ENCODE measurements at regions not wholly inside any gene's neighbourhood (a gene's known extent, or its start where the extent isn't known, plus 50 kb on each side); places are given as distances from the start of the nearest gene placed in this dataset.

GRCh38 chr1:68327414-68327813, 95.1 kb upstream of the WLS start:
- POLR2A ChIA-PET: interaction anchor here (0.7 kb wide), 1 partner anchor 130 kb away, joined by 3 read pairs; no protein-coding TSS in a partner anchor
- CTCF ChIA-PET: no interaction called here
- no peak for DNase-seq (ENCODE audit: extremely low spot score)
- TF ChIP-seq SP1 (IDR thresholded peaks at IDR 0.05) (no peak), FOXK2 (IDR thresholded peaks at IDR 0.05) (no peak), ARNT (IDR thresholded peaks at IDR 0.05) (no peak), ZNF384 (IDR thresholded peaks at IDR 0.05) (no peak), NFRKB (IDR thresholded peaks at IDR 0.05) (no peak), CTBP1 (IDR thresholded peaks at IDR 0.05; ENCODE audit: borderline replicate concordance) (no peak), HDGF (IDR thresholded peaks at IDR 0.05; ENCODE audit: borderline replicate concordance) (no peak), TARDBP (IDR thresholded peaks at IDR 0.05) (no peak), LEF1 (IDR thresholded peaks at IDR 0.05; ENCODE audit: borderline replicate concordance) (no peak)

GRCh38 chr1:68326481-68326880, 94.2 kb upstream of the WLS start:
- ChIA-PET CTCF (no interaction called here), POLR2A (no interaction called here)
- DNase-seq (ENCODE audit: extremely low spot score): no peak
- TF ChIP-seq ELF4 (IDR thresholded peaks at IDR 0.05) (no peak), NFRKB (IDR thresholded peaks at IDR 0.05) (no peak), PKNOX1 (IDR thresholded peaks at IDR 0.05) (no peak), FOXM1 (IDR thresholded peaks at IDR 0.05; ENCODE audit: borderline replicate concordance) (no peak), SP1 (IDR thresholded peaks at IDR 0.05) (no peak), SUZ12 (IDR thresholded peaks at IDR 0.05) (no peak), HDGF (IDR thresholded peaks at IDR 0.05; ENCODE audit: borderline replicate concordance) (no peak), LEF1 (IDR thresholded peaks at IDR 0.05; ENCODE audit: borderline replicate concordance) (no peak)

GRCh38 chr1:68324316-68324715, 92.0 kb upstream of the WLS start:
- TF ChIP-seq FOXK2 (IDR thresholded peaks at IDR 0.05) (no peak), SP1 (IDR thresholded peaks at IDR 0.05) (no peak), ARNT (IDR thresholded peaks at IDR 0.05) (no peak), NFRKB (IDR thresholded peaks at IDR 0.05) (no peak), FOXM1 (IDR thresholded peaks at IDR 0.05; ENCODE audit: borderline replicate concordance) (no peak), LEF1 (IDR thresholded peaks at IDR 0.05; ENCODE audit: borderline replicate concordance) (no peak), L3MBTL2 (conservative IDR thresholded peaks at IDR 0.05) (no peak), ELF4 (IDR thresholded peaks at IDR 0.05) (no peak), CTBP1 (IDR thresholded peaks at IDR 0.05; ENCODE audit: borderline replicate concordance) (no peak), TARDBP (IDR thresholded peaks at IDR 0.05) (no peak), ZNF384 (IDR thresholded peaks at IDR 0.05) (no peak), BHLHE40 (IDR thresholded peaks at IDR 0.05; ENCODE audit: borderline replicate concordance) (no peak), HDGF (IDR thresholded peaks at IDR 0.05; ENCODE audit: borderline replicate concordance) (no peak), FOXA1 (IDR thresholded peaks at IDR 0.05) (no peak), SUZ12 (IDR thresholded peaks at IDR 0.05) (no peak), PKNOX1 (IDR thresholded peaks at IDR 0.05) (no peak)
- ChIA-PET CTCF (interaction anchor here (2.4 kb wide), 1 partner anchor 204 kb away, joined by 8 read pairs; no protein-coding TSS in a partner anchor), POLR2A (no interaction called here)
- no peak for DNase-seq (ENCODE audit: extremely low spot score)

- no peak for DNase-seq (ENCODE audit: extremely low spot score)
- TF ChIP-seq LEF1 (IDR thresholded peaks at IDR 0.05; ENCODE audit: borderline replicate concordance): no peak
- TF ChIP-seq CTBP1 (IDR thresholded peaks at IDR 0.05; ENCODE audit: borderline replicate concordance): no peak
- no peak for TF ChIP-seq BHLHE40 (IDR thresholded peaks at IDR 0.05; ENCODE audit: borderline replicate concordance)
- TF ChIP-seq SUZ12 (IDR thresholded peaks at IDR 0.05): no peak
- no peak for TF ChIP-seq ELF4 (IDR thresholded peaks at IDR 0.05)
- no peak for TF ChIP-seq FOXK2 (IDR thresholded peaks at IDR 0.05)
- no peak for TF ChIP-seq ZNF384 (IDR thresholded peaks at IDR 0.05)
- no peak for TF ChIP-seq FOXA1 (IDR thresholded peaks at IDR 0.05)
- no peak for TF ChIP-seq HDGF (IDR thresholded peaks at IDR 0.05; ENCODE audit: borderline replicate concordance)
- no peak for TF ChIP-seq NFRKB (IDR thresholded peaks at IDR 0.05)
- no peak for TF ChIP-seq ARNT (IDR thresholded peaks at IDR 0.05)
- TF ChIP-seq TARDBP (IDR thresholded peaks at IDR 0.05): no peak
- POLR2A ChIA-PET: no interaction called here
- CTCF ChIA-PET: interaction anchor here (2.4 to 2.5 kb wide), 2 partner anchors 202 to 203 kb away, joined by 8 to 12 read pairs; no protein-coding TSS in a partner anchor
These were observed 90.7 kb upstream of the WLS start for GRCh38 chr1:68322837-68323687.

GRCh38 chr1:68322096-68322495, 89.8 kb upstream of the WLS start:
- DNase-seq (ENCODE audit: extremely low spot score): no peak
- ChIA-PET CTCF (interaction anchor here (0.7 to 2.5 kb wide), 3 partner anchors 80 to 206 kb away, joined by 3 to 12 read pairs (median 4); no protein-coding TSS in a partner anchor), POLR2A (no interaction called here)
- TF ChIP-seq TARDBP (IDR thresholded peaks at IDR 0.05): no peak
- no peak for TF ChIP-seq LEF1 (IDR thresholded peaks at IDR 0.05; ENCODE audit: borderline replicate concordance)
- no peak for TF ChIP-seq ELF4 (IDR thresholded peaks at IDR 0.05)
- TF ChIP-seq BHLHE40 (IDR thresholded peaks at IDR 0.05; ENCODE audit: borderline replicate concordance): no peak
- TF ChIP-seq ARNT (IDR thresholded peaks at IDR 0.05): no peak
- TF ChIP-seq PKNOX1 (IDR thresholded peaks at IDR 0.05): no peak
- TF ChIP-seq L3MBTL2 (conservative IDR thresholded peaks at IDR 0.05): no peak
- TF ChIP-seq HDGF (IDR thresholded peaks at IDR 0.05; ENCODE audit: borderline replicate concordance): no peak
- TF ChIP-seq ZNF384 (IDR thresholded peaks at IDR 0.05): no peak
- TF ChIP-seq NFRKB (IDR thresholded peaks at IDR 0.05): no peak
- no peak for TF ChIP-seq FOXM1 (IDR thresholded peaks at IDR 0.05; ENCODE audit: borderline replicate concordance)
- TF ChIP-seq FOXK2 (IDR thresholded peaks at IDR 0.05): no peak
- no peak for TF ChIP-seq SP1 (IDR thresholded peaks at IDR 0.05)
- no peak for TF ChIP-seq FOXA1 (IDR thresholded peaks at IDR 0.05)
- TF ChIP-seq CTBP1 (IDR thresholded peaks at IDR 0.05; ENCODE audit: borderline replicate concordance): no peak
- no peak for TF ChIP-seq SUZ12 (IDR thresholded peaks at IDR 0.05)
